ENCODE measurements at regions not wholly inside any gene's neighbourhood (a gene's known extent, or its start where the extent isn't known, plus 50 kb on each side); places are given as distances from the start of the nearest gene placed in this dataset.

- TF ChIP-seq ZNF532 (CRISPR knock-in tag; IDR thresholded peaks at IDR 0.05; ENCODE audit: borderline replicate concordance) (no peak), CTCF (IDR thresholded peaks at IDR 0.05) (no peak), HMGXB4 (CRISPR knock-in tag; IDR thresholded peaks at IDR 0.05) (no peak), NFATC4 (CRISPR knock-in tag; IDR thresholded peaks at IDR 0.05) (no peak), CREM (CRISPR knock-in tag; IDR thresholded peaks at IDR 0.05) (no peak)
Observed at GRCh38 chr7:47044625-47045024, 537.3 kb downstream of the TNS3 start.
